RWPE1 (cell line): ENCODE measurements at regions not wholly inside any gene's neighbourhood (a gene's known extent, or its start where the extent isn't known, plus 50 kb on each side); places are given as distances from the start of the nearest gene placed in this dataset.

Experiments
- CTCF ChIA-PET: fragments of 350-600 bp; sonication (Branson Sonifier 250); formaldehyde crosslinking; extraction: SDS; loops from one replicate; lab custom pipeline; 2021; lab: Yijun Ruan, JAX
- POLR2A ChIA-PET: fragments of 400-600 bp; formaldehyde crosslinking; extraction: SDS; loops from one replicate; lab custom pipeline; 2020; ENCODE audit warnings: antibody characterized with exemption; ENCODE audit not compliant: low non-redundant PET; lab: Yijun Ruan, JAX
- DNase-seq: peaks from one replicate; pipeline ENCODE4 v3.0.0; 2012; ENCODE audit warnings: low spot score
- H3K27ac ChIP-seq: fragments of 450-650 bp; 2 replicates; pipeline ENCODE4 v1.5.1; 2017
- CTCF ChIP-seq: fragments of 450-650 bp; conservative IDR thresholded peaks from 2 replicates; pipeline ENCODE4 v1.5.1; 2017; ENCODE audit warnings: low read depth, mild to moderate bottlenecking

GRCh38 chr5:113652161-113652560 lies 138.7 kb downstream of the YTHDC2 start:
- POLR2A ChIA-PET, result no interaction called here
- H3K27ac ChIP-seq, result no peak overlapping the region
- CTCF ChIA-PET, result interaction anchor here (0.6 to 0.7 kb wide), 2 partner anchors 35 to 122 kb away, joined by 3 read pairs; no protein-coding TSS in a partner anchor
- TF ChIP-seq CTCF, result no peak
- no peak for DNase-seq

GRCh38 chr5:113654828-113655227 lies 141.3 kb downstream of the YTHDC2 start:
- POLR2A ChIA-PET, result no interaction called here
- CTCF ChIA-PET, result interaction anchor here (0.7 kb wide), 1 partner anchor 43 kb away, joined by 3 read pairs; no protein-coding TSS in a partner anchor
- H3K27ac ChIP-seq, result no peak overlapping the region
- DNase-seq, result no peak
- no peak for TF ChIP-seq CTCF

GRCh38 chr5:113660206-113660605 lies 146.7 kb downstream of the YTHDC2 start:
- CTCF ChIA-PET, result interaction anchor here (0.6 to 0.7 kb wide), 2 partner anchors 708 to 1143 kb away, joined by 3 to 5 read pairs; no protein-coding TSS in a partner anchor
- POLR2A ChIA-PET, result no interaction called here
- no peak overlapping the region for H3K27ac ChIP-seq
- no peak for DNase-seq
- TF ChIP-seq CTCF, result no peak

GRCh38 chr5:113660706-113661250 lies 147.3 kb downstream of the YTHDC2 start:
- no peak for TF ChIP-seq CTCF
- H3K27ac ChIP-seq, result no peak overlapping the region
- ChIA-PET CTCF (interaction anchor here (0.7 kb wide), 1 partner anchor 709 kb away, joined by 3 read pairs; no protein-coding TSS in a partner anchor), POLR2A (no interaction called here)
- DNase-seq, result no peak

GRCh38 chr5:113663879-113664541 lies 150.5 kb downstream of the YTHDC2 start:
- ChIA-PET CTCF (interaction anchor here (0.5 to 0.7 kb wide), 2 partner anchors 381 to 437 kb away, joined by 3 read pairs; no protein-coding TSS in a partner anchor), POLR2A (no interaction called here)
- TF ChIP-seq CTCF, result no peak
- DNase-seq, result no peak
- no peak overlapping the region for H3K27ac ChIP-seq

- TF ChIP-seq CTCF, result no peak
- CTCF ChIA-PET, result no interaction called here
Observed at GRCh38 chr5:113673041-113673440, 159.5 kb downstream of the YTHDC2 start.

More at GRCh38 chr5:113673041-113673440, 159.5 kb downstream of the YTHDC2 start:
- no peak for DNase-seq
- no peak overlapping the region for H3K27ac ChIP-seq
- POLR2A ChIA-PET, result no interaction called here
